Keratinocyte (primary cell): ENCODE measurements at regions not wholly inside any gene's neighbourhood (a gene's known extent, or its start where the extent isn't known, plus 50 kb on each side); places are given as distances from the start of the nearest gene placed in this dataset.

Experiments
- EZH2 ChIP-seq: IDR thresholded peaks from one replicate; pipeline ENCODE4 v1.6.1; 2012; ENCODE audit warnings: inconsistent platforms, mild to moderate bottlenecking, low read length, moderate library complexity
- TF ChIP-seq, protein P1 (sequence below), 3 experiments: IDR thresholded peaks in 1 of 3; conservative IDR thresholded peaks in 1 of 3; optimal IDR thresholded peaks in 1 of 3; 2 replicates in 2 of 3; 3 replicates in 1 of 3; pipeline versions ENCODE3 to v1.5.1; 2011; ENCODE audit warnings: low read length in 3 of 3, mild to moderate bottlenecking in 3 of 3, moderate library complexity in 2 of 3, control low read depth in 1 of 3, inconsistent platforms in 1 of 3; ENCODE audit not compliant: insufficient read depth in 2 of 3; ENCODE audit errors: extremely low read depth in 1 of 3

DNA sequence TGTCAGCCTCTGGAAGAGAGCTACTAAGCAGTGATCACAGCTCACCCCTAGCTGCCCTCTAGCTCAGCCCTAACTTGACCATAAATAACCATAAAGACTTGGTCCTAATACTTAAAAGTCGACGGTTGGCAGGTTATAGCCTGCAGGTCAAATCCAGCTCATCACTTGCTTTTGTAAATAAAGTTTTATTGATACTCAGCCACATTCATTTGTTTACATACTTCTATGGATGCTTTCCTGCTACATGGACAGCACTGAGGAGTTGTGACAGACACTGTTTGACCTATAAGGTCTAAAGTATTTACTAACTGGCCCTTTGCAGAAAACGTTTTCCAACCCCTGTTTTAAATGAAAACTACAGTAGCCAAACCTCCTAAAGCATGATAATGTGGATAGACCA lies 151.6 kb upstream of the ASIC2 start:
- TF ChIP-seq, protein P1, sequence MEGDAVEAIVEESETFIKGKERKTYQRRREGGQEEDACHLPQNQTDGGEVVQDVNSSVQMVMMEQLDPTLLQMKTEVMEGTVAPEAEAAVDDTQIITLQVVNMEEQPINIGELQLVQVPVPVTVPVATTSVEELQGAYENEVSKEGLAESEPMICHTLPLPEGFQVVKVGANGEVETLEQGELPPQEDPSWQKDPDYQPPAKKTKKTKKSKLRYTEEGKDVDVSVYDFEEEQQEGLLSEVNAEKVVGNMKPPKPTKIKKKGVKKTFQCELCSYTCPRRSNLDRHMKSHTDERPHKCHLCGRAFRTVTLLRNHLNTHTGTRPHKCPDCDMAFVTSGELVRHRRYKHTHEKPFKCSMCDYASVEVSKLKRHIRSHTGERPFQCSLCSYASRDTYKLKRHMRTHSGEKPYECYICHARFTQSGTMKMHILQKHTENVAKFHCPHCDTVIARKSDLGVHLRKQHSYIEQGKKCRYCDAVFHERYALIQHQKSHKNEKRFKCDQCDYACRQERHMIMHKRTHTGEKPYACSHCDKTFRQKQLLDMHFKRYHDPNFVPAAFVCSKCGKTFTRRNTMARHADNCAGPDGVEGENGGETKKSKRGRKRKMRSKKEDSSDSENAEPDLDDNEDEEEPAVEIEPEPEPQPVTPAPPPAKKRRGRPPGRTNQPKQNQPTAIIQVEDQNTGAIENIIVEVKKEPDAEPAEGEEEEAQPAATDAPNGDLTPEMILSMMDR (optimal IDR thresholded peaks at IDR 0.05 in 1 of 3, IDR thresholded peaks at IDR 0.05 in 1 of 3, conservative IDR thresholded peaks at IDR 0.05 in 1 of 3; ENCODE audit: extremely low read depth in 1 of 3, insufficient read depth in 2 of 3, low read length in 3 of 3) = no peak
- TF ChIP-seq EZH2 = no peak
